Rectal smooth muscle tissue (tissue), 1 donor: ENCODE measurements at regions not wholly inside any gene's neighbourhood (a gene's known extent, or its start where the extent isn't known, plus 50 kb on each side); places are given as distances from the start of the nearest gene placed in this dataset.
"Not testable (repeated sequence)": the region's sequence is repeated elsewhere in the genome, so short reads cannot be mapped to it uniquely, and the experiment has no call there.

ENCODE experiments used
- H3K27ac ChIP-seq: one replicate; pipeline ENCODE4 v1.7.0; 2013; ENCODE audit warnings: low read depth, low read length, inconsistent platforms
- H3K27me3 ChIP-seq: one replicate; pipeline ENCODE4 v1.7.0; 2013; ENCODE audit warnings: low read length; ENCODE audit not compliant: control insufficient read depth, insufficient read depth
- H3K36me3 ChIP-seq: one replicate; pipeline ENCODE4 v1.7.0; 2013; ENCODE audit warnings: low read length; ENCODE audit not compliant: control insufficient read depth, insufficient read depth
- H3K4me1 ChIP-seq: one replicate; pipeline ENCODE4 v1.7.0; 2013; ENCODE audit warnings: low read length; ENCODE audit not compliant: control insufficient read depth, insufficient read depth
- H3K4me3 ChIP-seq: one replicate; pipeline ENCODE4 v1.7.0; 2013; ENCODE audit warnings: low read length
- H3K9ac ChIP-seq: one replicate; pipeline ENCODE4 v1.7.0; 2013; ENCODE audit warnings: low read length

GRCh38 chr1:149841597-149842238 is 57.6 kb upstream of the BOLA1 start:
- not testable (repeated sequence) for H3K9ac ChIP-seq, H3K27me3 ChIP-seq

GRCh38 chr1:149842458-149843064 is 56.8 kb upstream of the BOLA1 start:
- not testable (repeated sequence) for H3K9ac ChIP-seq, H3K4me1 ChIP-seq, H3K27me3 ChIP-seq, H3K4me3 ChIP-seq, H3K27ac ChIP-seq, H3K36me3 ChIP-seq

More at GRCh38 chr1:149841597-149842238, 57.6 kb upstream of the BOLA1 start:
- H3K36me3 ChIP-seq, H3K27ac ChIP-seq, H3K4me1 ChIP-seq, H3K4me3 ChIP-seq: not testable (repeated sequence)

GRCh38 chr1:149843431-149844041 is 55.8 kb upstream of the BOLA1 start:
- Histone ChIP-seq H3K27me3 (no peaks in the 10 kb centered on the region), H3K4me3 (peak overlapping the region; percentile 57), H3K9ac (peak overlapping the region; percentile 1), H3K27ac (peak overlapping the region; percentile 8), H3K36me3 (no peaks in the 10 kb centered on the region), H3K4me1 (peaks cover 10% of the 10 kb centered on the region)

- no peaks in the 10 kb centered on the region for H3K27me3 ChIP-seq
- H3K9ac ChIP-seq = no peak overlapping the region
- H3K4me1 ChIP-seq = peaks cover 12% of the 10 kb centered on the region
- H3K36me3 ChIP-seq = no peaks in the 10 kb centered on the region
- peak overlapping the region; percentile 57 for H3K4me3 ChIP-seq
- H3K27ac ChIP-seq = no peak overlapping the region
Observed at GRCh38 chr1:149844101-149844500, 55.3 kb upstream of the BOLA1 start.

- Histone ChIP-seq H3K27me3 (no peaks in the 10 kb centered on the region), H3K9ac (no peak overlapping the region), H3K27ac (no peak overlapping the region), H3K4me3 (peak overlapping the region; percentile 30), H3K4me1 (peaks cover 17% of the 10 kb centered on the region), H3K36me3 (no peaks in the 10 kb centered on the region)
Observed at GRCh38 chr1:149844650-149845255, 54.6 kb upstream of the BOLA1 start.

- no peak overlapping the region for H3K27ac ChIP-seq
- H3K4me3 ChIP-seq = peak overlapping the region; percentile 30
- no peak overlapping the region for H3K9ac ChIP-seq
- H3K36me3 ChIP-seq = no peaks in the 10 kb centered on the region
- H3K4me1 ChIP-seq = peaks cover 20% of the 10 kb centered on the region
- no peaks in the 10 kb centered on the region for H3K27me3 ChIP-seq
Observed at GRCh38 chr1:149845416-149845815, 54.0 kb upstream of the BOLA1 start.

GRCh38 chr1:149846042-149846441 is 53.3 kb upstream of the BOLA1 start:
- Histone ChIP-seq H3K9ac (no peak overlapping the region), H3K27ac (no peak overlapping the region)

GRCh38 chr1:149846593-149847466 is 52.5 kb upstream of the BOLA1 start:
- no peaks in the 10 kb centered on the region for H3K27me3 ChIP-seq
- H3K27ac ChIP-seq = no peak overlapping the region
- no peak overlapping the region for H3K9ac ChIP-seq
- no peaks in the 10 kb centered on the region for H3K36me3 ChIP-seq
- H3K4me3 ChIP-seq = no peak overlapping the region
- peaks cover 20% of the 10 kb centered on the region for H3K4me1 ChIP-seq

More at GRCh38 chr1:149846042-149846441, 53.3 kb upstream of the BOLA1 start:
- Histone ChIP-seq H3K27me3 (no peaks in the 10 kb centered on the region), H3K36me3 (no peaks in the 10 kb centered on the region), H3K4me3 (no peak overlapping the region), H3K4me1 (peaks cover 20% of the 10 kb centered on the region)

- no peak overlapping the region for H3K9ac ChIP-seq
- no peaks in the 10 kb centered on the region for H3K27me3 ChIP-seq
- no peaks in the 10 kb centered on the region for H3K36me3 ChIP-seq
- peaks cover 18% of the 10 kb centered on the region for H3K4me1 ChIP-seq
- H3K27ac ChIP-seq = no peak overlapping the region
- H3K4me3 ChIP-seq = peak overlapping the region; percentile 79
Observed at GRCh38 chr1:149848340-149849110, 50.8 kb upstream of the BOLA1 start.

- Histone ChIP-seq H3K4me3 (peak overlapping the region; percentile 79), H3K4me1 (peaks cover 14% of the 10 kb centered on the region), H3K27ac (no peak overlapping the region), H3K36me3 (no peaks in the 10 kb centered on the region), H3K27me3 (no peaks in the 10 kb centered on the region), H3K9ac (peak overlapping the region; percentile 56)
Observed at GRCh38 chr1:149849111-149849946, 50.0 kb upstream of the BOLA1 start.
